Astrocyte (in vitro differentiated cells and primary cell): ENCODE measurements at regions not wholly inside any gene's neighbourhood (a gene's known extent, or its start where the extent isn't known, plus 50 kb on each side); places are given as distances from the start of the nearest gene placed in this dataset.

Source experiments
- CTCF ChIP-seq: IDR thresholded peaks from 2 replicates; pipeline ENCODE4 v1.5.1; 2011; ENCODE audit warnings: low read depth, mild to moderate bottlenecking, inconsistent platforms, low read length, moderate library complexity; ENCODE audit not compliant: insufficient read depth
- EZH2 ChIP-seq: IDR thresholded peaks from 2 replicates; pipeline ENCODE4 v1.6.1; 2012; ENCODE audit warnings: mild to moderate bottlenecking, low read length, inconsistent platforms; ENCODE audit not compliant: insufficient read depth

DNA sequence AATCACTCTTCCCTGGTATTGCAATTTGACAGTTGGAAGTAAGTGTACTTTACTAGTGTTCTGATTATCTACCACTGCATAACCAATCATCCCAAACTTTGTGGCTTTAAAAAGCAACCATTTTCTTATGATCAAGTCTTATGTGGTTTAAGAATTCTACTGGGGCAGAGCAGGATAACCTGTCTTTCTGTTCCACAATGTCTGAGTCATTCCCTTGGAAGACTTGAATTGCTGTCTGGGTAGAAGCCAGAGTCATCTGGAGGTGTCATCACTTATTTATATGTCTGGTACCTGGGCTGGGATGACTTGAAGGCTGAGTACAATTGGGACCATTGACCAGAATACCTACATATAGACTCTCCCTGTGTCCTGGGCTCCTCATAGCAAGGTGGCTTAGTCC, 644.3 kb downstream of the HDGFL1 start:
- no peak for TF ChIP-seq CTCF
- TF ChIP-seq EZH2 = no peak
